ENCODE measurements at regions not wholly inside any gene's neighbourhood (a gene's known extent, or its start where the extent isn't known, plus 50 kb on each side); places are given as distances from the start of the nearest gene placed in this dataset.

- in situ Hi-C loops (cut with MboI), result no loop called here
- H3K9ac ChIP-seq (ENCODE audit: insufficient read depth in 1 of 2, low read depth in 2 of 2, low read length in 2 of 2), result no peak overlapping the region
- ChIA-PET POLR2A (no interaction called here), CTCF (ENCODE audit: low intra/inter-chr PET ratio) (no interaction called here)
- no peaks in the 10 kb centered on the region for H3K9me3 ChIP-seq (replicated peaks; ENCODE audit: control insufficient read depth, insufficient read depth, low read depth, low read length)
- H3K9me1 ChIP-seq (ENCODE audit: control insufficient read depth, insufficient read depth, low read length), result no peaks in the 10 kb centered on the region
- ATAC-seq, result no peak
- BruUV-seq (replicated peaks), result no TSS peak
- H3K4me1 ChIP-seq (replicated peaks in 1 of 2; ENCODE audit: control insufficient read depth in 2 of 2, insufficient read depth in 2 of 2, low read length in 2 of 2), result no peaks in the 10 kb centered on the region
- no peak overlapping the region for H3K4me3 ChIP-seq
- no peaks in the 10 kb centered on the region for H4K20me1 ChIP-seq (replicated peaks; ENCODE audit: control insufficient read depth, insufficient read depth, low read length)
- no peak overlapping the region for H3K4me2 ChIP-seq (ENCODE audit: insufficient read depth, low read length)
- no peak for DNase-seq (ENCODE audit: extremely low read depth in 1 of 4, low spot score in 3 of 4)
- intact Hi-C loops (cut with micrococcal nuclease), result no loop called here
- FAIRE-seq, result no peak
- H3K36me3 ChIP-seq (ENCODE audit: control insufficient read depth, insufficient read depth, low read length), result no peaks in the 10 kb centered on the region
- H3K27me3 ChIP-seq (ENCODE audit: control insufficient read depth in 2 of 2, insufficient read depth in 2 of 2, low read length in 2 of 2), result no peaks in the 10 kb centered on the region
- no peak overlapping the region for H3K27ac ChIP-seq (ENCODE audit: extremely low read depth, low read depth, low read length)
- H3K79me2 ChIP-seq (ENCODE audit: control insufficient read depth, insufficient read depth, low read length), result no peaks in the 10 kb centered on the region
- H2AFZ ChIP-seq (ENCODE audit: low read depth, low read length), result no peak overlapping the region
- no peak for TF ChIP-seq SRSF9 (IDR thresholded peaks at IDR 0.05; ENCODE audit: borderline replicate concordance, low read depth, low read length)
- TF ChIP-seq ATF3 (IDR thresholded peaks at IDR 0.05), result no peak
- no peak for TF ChIP-seq ATF3 (CRISPR knock-in tag; conservative IDR thresholded peaks at IDR 0.05)
- TF ChIP-seq STAT5A (IDR thresholded peaks at IDR 0.05; ENCODE audit: borderline replicate concordance, low read length), result no peak
- TF ChIP-seq GMEB1 (CRISPR knock-in tag; IDR thresholded peaks at IDR 0.05), result no peak
- TF ChIP-seq ZSCAN32 (CRISPR knock-in tag; IDR thresholded peaks at IDR 0.05), result no peak
- no peak for TF ChIP-seq TSC22D4 (tag; IDR thresholded peaks at IDR 0.05)
- TF ChIP-seq CHD7 (IDR thresholded peaks at IDR 0.05; ENCODE audit: low read depth, low read length), result no peak
- TF ChIP-seq SMARCA4 (IDR thresholded peaks at IDR 0.05), result no peak
- no peak for TF ChIP-seq SMAD2 (IDR thresholded peaks at IDR 0.05; ENCODE audit: low read depth, low read length)
Measured at GRCh38 chr5:121704291-121704690, 147.4 kb upstream of the FTMT start.

All from K562 (cell line).